ENCODE measurements at regions not wholly inside any gene's neighbourhood (a gene's known extent, or its start where the extent isn't known, plus 50 kb on each side); places are given as distances from the start of the nearest gene placed in this dataset.

GRCh38 chr2:122395687-122396086 is 640.2 kb downstream of the TSN start:
- no peaks in the 10 kb centered on the region for H3K36me3 ChIP-seq
- no peaks in the 10 kb centered on the region for H3K27me3 ChIP-seq (replicated peaks)
- H3K27ac ChIP-seq = no peak overlapping the region
- H3K4me3 ChIP-seq = no peak overlapping the region
- H3K4me1 ChIP-seq (replicated peaks) = no peaks in the 10 kb centered on the region
- DNase-seq (ENCODE audit: low read depth in 1 of 2, low spot score in 2 of 2) = no peak
- no peaks in the 10 kb centered on the region for H3K9me3 ChIP-seq (replicated peaks)

DNA sequence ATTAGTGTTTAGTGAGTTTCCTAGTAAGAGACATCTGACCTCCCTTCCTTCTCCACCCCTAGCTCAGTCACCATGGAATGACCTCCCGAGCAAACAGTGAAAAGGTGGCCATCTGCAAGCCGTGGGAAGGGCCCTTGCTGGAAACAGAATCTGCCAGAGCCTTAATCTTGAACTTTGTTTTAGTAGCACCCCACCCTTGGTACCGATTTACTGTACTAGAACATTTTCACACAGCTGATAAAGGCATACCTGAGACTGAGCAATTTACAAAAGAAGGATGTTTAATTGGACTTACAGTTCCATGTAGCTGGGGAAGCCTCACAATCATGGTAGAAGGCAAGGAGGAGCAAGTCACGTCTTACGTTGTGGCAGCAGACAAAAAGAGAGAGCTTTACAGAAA is 655.8 kb downstream of the TSN start:
- Histone ChIP-seq H3K27ac (no peak overlapping the region), H3K4me1 (replicated peaks) (no peaks in the 10 kb centered on the region), H3K27me3 (replicated peaks) (no peaks in the 10 kb centered on the region), H3K4me3 (no peak overlapping the region), H3K9me3 (replicated peaks) (no peaks in the 10 kb centered on the region), H3K36me3 (no peaks in the 10 kb centered on the region)
- no peak for DNase-seq (ENCODE audit: low read depth in 1 of 2, low spot score in 2 of 2)

DNA sequence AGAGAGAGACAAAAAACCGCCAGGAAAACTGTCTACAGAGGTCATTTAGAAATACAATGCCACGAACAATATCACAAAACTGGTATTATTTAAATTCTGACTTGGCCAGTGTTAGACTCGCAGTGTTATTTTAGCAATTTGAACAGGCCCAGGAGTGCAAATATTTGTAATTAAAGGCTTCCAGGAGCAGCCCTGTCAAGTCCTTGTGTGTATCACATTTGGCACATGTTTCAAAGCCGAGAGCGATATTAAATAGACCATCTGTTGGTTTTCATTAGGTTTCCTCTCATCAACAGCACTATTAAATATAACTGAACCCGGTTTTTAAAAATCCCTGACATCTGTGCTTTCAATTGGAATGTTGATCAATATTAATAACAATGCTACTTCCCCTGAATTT is 656.9 kb downstream of the TSN start:
- Histone ChIP-seq H3K27ac (no peak overlapping the region), H3K4me1 (replicated peaks) (no peaks in the 10 kb centered on the region), H3K4me3 (no peak overlapping the region), H3K36me3 (no peaks in the 10 kb centered on the region), H3K9me3 (replicated peaks) (no peaks in the 10 kb centered on the region), H3K27me3 (replicated peaks) (no peaks in the 10 kb centered on the region)
- no peak for DNase-seq (ENCODE audit: low read depth in 1 of 2, low spot score in 2 of 2)

DNA sequence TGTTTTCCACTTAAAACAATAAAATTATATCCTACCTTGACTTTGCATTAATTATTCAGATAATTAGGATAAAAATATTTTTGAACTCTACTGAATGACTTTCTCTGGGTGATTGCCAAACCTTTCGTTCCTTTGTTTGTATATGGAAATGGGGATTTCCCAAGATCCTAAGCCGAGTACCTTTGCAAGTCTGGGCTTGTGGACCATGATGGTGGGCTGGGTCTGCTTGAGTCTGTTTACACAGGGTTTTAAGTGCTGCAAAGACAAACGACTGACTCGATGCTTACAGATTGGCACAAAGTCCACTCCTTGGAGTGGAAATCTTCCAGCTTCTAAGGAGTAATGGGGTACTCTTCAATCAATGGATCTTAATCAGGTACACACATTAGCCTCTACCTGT is 659.5 kb downstream of the TSN start:
- Histone ChIP-seq H3K4me1 (replicated peaks) (no peaks in the 10 kb centered on the region), H3K9me3 (replicated peaks) (no peaks in the 10 kb centered on the region), H3K4me3 (no peak overlapping the region), H3K27me3 (replicated peaks) (no peaks in the 10 kb centered on the region), H3K27ac (no peak overlapping the region), H3K36me3 (no peaks in the 10 kb centered on the region)
- no peak for DNase-seq (ENCODE audit: low read depth in 1 of 2, low spot score in 2 of 2)

- Histone ChIP-seq H3K9me3 (replicated peaks) (no peaks in the 10 kb centered on the region), H3K36me3 (no peaks in the 10 kb centered on the region), H3K4me1 (replicated peaks) (no peaks in the 10 kb centered on the region), H3K27me3 (replicated peaks) (no peaks in the 10 kb centered on the region), H3K4me3 (no peak overlapping the region), H3K27ac (no peak overlapping the region)
- no peak for DNase-seq (ENCODE audit: low read depth in 1 of 2, low spot score in 2 of 2)
Observed at GRCh38 chr2:122417114-122417513, 661.7 kb downstream of the TSN start.

GRCh38 chr2:122421775-122422174 is 666.3 kb downstream of the TSN start:
- no peaks in the 10 kb centered on the region for H3K36me3 ChIP-seq
- H3K27me3 ChIP-seq (replicated peaks) = no peaks in the 10 kb centered on the region
- H3K9me3 ChIP-seq (replicated peaks) = no peaks in the 10 kb centered on the region
- H3K4me1 ChIP-seq (replicated peaks) = no peaks in the 10 kb centered on the region
- H3K27ac ChIP-seq = no peak overlapping the region
- no peak overlapping the region for H3K4me3 ChIP-seq
- DNase-seq (ENCODE audit: low read depth in 1 of 2, low spot score in 2 of 2) = no peak

DNA sequence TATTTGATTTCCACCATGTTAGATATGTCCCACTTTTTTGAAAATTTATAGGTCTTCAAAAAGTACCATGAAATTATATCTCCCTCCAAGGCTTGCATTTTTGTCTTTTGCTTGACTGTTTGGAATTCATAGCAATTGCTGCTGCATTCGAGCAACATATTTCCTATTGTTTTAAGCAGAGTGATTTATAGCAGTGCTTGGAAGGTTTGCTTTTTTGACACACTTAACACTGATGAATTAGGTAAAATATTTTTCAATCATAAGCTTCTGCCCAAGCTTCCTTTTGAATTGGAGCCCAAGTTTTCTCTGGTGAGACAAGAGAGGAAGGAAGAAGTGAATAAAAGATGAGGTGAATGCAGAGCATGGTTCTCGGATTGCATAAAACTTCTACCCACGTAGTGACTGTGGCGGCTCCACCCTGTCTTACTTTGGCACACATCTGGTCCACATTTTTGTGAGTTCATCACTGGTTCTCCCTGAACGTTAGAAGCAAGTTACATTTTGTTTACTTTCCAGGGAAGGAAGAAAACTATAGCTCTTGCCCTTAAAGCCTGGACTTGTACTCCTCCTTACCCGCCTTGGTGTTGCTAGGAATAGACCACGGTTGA is 667.0 kb downstream of the TSN start:
- H3K27ac ChIP-seq = no peak overlapping the region
- no peak for DNase-seq (ENCODE audit: low read depth in 1 of 2, low spot score in 2 of 2)
- H3K4me1 ChIP-seq (replicated peaks) = no peaks in the 10 kb centered on the region
- no peaks in the 10 kb centered on the region for H3K27me3 ChIP-seq (replicated peaks)
- H3K9me3 ChIP-seq (replicated peaks) = no peaks in the 10 kb centered on the region
- H3K4me3 ChIP-seq = no peak overlapping the region
- no peaks in the 10 kb centered on the region for H3K36me3 ChIP-seq

GRCh38 chr2:122423934-122424333 is 668.5 kb downstream of the TSN start:
- H3K36me3 ChIP-seq = no peaks in the 10 kb centered on the region
- DNase-seq (ENCODE audit: low read depth in 1 of 2, low spot score in 2 of 2) = no peak
- no peaks in the 10 kb centered on the region for H3K27me3 ChIP-seq (replicated peaks)
- no peaks in the 10 kb centered on the region for H3K4me1 ChIP-seq (replicated peaks)
- no peak overlapping the region for H3K27ac ChIP-seq
- no peaks in the 10 kb centered on the region for H3K9me3 ChIP-seq (replicated peaks)
- H3K4me3 ChIP-seq = no peak overlapping the region

DNA sequence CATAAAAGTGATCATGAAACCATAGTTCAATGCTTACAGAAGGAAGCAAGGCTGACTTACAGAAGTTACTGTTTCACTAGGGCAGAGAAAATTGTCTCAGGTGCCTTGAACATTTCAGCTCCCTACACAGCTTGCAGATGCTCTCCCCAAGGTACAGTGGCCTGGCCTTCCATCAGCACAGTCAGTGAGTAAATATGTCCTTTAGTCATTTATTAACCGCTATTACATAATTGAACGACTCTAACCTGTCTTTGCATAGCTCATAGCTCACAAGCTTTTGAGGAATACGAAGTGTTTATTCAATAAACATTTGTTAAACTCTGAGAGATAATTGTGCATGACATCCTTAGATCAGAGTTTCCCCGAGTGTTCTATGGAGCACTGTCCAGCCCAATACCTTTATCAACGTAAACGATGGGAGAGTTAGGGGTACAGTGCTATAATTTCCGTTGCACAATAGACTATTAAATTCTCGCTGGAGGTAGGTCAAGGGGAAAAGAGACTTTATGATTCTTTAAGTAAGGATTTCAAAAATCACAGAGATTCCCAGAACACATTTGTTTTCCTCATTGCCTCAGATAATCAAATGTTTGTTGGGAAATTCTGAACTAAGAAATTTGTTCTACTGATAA is 677.8 kb downstream of the TSN start:
- no peaks in the 10 kb centered on the region for H3K36me3 ChIP-seq
- no peak overlapping the region for H3K4me3 ChIP-seq
- no peaks in the 10 kb centered on the region for H3K4me1 ChIP-seq (replicated peaks)
- no peaks in the 10 kb centered on the region for H3K9me3 ChIP-seq (replicated peaks)
- DNase-seq (ENCODE audit: low read depth in 1 of 2, low spot score in 2 of 2) = no peak
- 0 out of 2 replicates have a peak, but pooled peaks cover 3% of the 10 kb centered on the region for H3K27me3 ChIP-seq (replicated peaks)
- no peak overlapping the region for H3K27ac ChIP-seq

- Histone ChIP-seq H3K27me3 (replicated peaks) (no peaks in the 10 kb centered on the region), H3K4me3 (no peak overlapping the region), H3K27ac (no peak overlapping the region), H3K9me3 (replicated peaks) (no peaks in the 10 kb centered on the region), H3K4me1 (replicated peaks) (no peaks in the 10 kb centered on the region), H3K36me3 (no peaks in the 10 kb centered on the region)
- DNase-seq (ENCODE audit: low read depth in 1 of 2, low spot score in 2 of 2) = no peak
Observed at GRCh38 chr2:122445003-122445402, 689.6 kb downstream of the TSN start.

DNA sequence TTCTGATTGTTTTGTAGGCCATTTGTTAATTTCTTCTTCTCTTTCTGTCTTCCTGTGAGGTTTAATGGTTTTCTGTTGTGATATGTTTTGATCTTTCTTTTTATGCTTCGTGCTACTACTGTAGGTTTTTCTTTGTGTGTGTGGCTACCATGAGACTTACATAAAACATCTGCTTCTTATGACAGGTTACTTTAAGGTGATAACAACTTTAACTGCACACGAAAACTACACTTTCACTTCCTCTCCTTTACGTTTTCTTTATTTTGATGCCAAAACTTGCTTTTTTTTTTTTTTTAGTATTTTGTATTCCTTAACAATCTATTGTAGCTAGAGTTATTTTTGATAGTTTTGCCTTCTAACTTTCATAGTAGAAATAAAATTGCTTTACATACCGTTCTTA is 691.3 kb downstream of the TSN start:
- no peak for DNase-seq (ENCODE audit: low read depth in 1 of 2, low spot score in 2 of 2)
- no peak overlapping the region for H3K27ac ChIP-seq
- H3K9me3 ChIP-seq (replicated peaks) = no peaks in the 10 kb centered on the region
- no peaks in the 10 kb centered on the region for H3K27me3 ChIP-seq (replicated peaks)
- no peaks in the 10 kb centered on the region for H3K4me1 ChIP-seq (replicated peaks)
- no peaks in the 10 kb centered on the region for H3K36me3 ChIP-seq
- H3K4me3 ChIP-seq = no peak overlapping the region

DNA sequence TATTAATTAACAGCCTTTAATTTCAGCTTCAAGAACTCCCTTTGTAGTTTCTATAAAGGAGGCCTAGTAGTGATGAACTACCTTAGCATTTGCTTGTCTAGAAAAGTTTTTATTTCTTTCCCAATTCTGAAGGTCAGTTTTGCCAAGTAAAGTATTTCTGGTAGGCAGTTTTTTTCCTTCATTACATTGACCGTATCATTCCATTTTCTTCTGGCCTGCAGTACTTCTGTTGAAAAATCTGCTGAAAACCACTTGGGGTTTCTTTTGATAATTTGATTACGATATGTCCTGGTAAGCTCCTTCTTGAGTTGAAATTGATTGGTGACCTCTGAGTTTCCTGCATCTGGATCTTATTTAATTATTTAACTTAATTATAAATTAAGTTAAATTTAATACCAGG is 691.8 kb downstream of the TSN start:
- Histone ChIP-seq H3K27me3 (replicated peaks) (no peaks in the 10 kb centered on the region), H3K4me3 (no peak overlapping the region), H3K36me3 (no peaks in the 10 kb centered on the region), H3K9me3 (replicated peaks) (no peaks in the 10 kb centered on the region), H3K4me1 (replicated peaks) (no peaks in the 10 kb centered on the region), H3K27ac (no peak overlapping the region)
- DNase-seq (ENCODE audit: low read depth in 1 of 2, low spot score in 2 of 2) = no peak

DNA sequence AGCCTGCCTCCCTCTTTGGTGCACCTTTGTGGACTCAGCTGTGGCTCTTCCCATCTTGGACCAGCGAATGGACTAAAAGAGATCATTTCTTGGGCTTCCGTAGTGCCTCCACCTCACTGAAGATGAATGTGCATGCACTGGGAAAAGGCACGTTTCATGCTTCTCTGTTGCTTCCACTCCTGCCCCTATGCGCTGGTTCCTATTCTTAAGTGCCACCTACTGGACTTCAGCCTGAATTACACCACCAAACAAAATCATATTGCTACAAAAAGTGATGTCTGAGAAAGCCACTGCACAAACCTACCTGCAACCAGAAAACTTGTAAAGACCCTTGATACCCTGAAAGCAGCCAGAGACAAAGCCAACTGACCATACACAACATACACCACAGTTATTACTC is 695.6 kb downstream of the TSN start:
- Histone ChIP-seq H3K4me3 (no peak overlapping the region), H3K27ac (no peak overlapping the region), H3K36me3 (no peaks in the 10 kb centered on the region), H3K27me3 (replicated peaks) (no peaks in the 10 kb centered on the region), H3K9me3 (replicated peaks) (no peaks in the 10 kb centered on the region), H3K4me1 (replicated peaks) (no peaks in the 10 kb centered on the region)
- DNase-seq (ENCODE audit: low read depth in 1 of 2, low spot score in 2 of 2) = peak in 1 of 2 experiments; percentile 6

- no peak for DNase-seq (ENCODE audit: low read depth in 1 of 2, low spot score in 2 of 2)
- no peaks in the 10 kb centered on the region for H3K36me3 ChIP-seq
- no peak overlapping the region for H3K4me3 ChIP-seq
- no peaks in the 10 kb centered on the region for H3K4me1 ChIP-seq (replicated peaks)
- H3K27ac ChIP-seq = no peak overlapping the region
- no peaks in the 10 kb centered on the region for H3K9me3 ChIP-seq (replicated peaks)
- H3K27me3 ChIP-seq (replicated peaks) = no peaks in the 10 kb centered on the region
Observed at GRCh38 chr2:122451697-122452096, 696.2 kb downstream of the TSN start.

- H3K4me3 ChIP-seq = no peak overlapping the region
- H3K36me3 ChIP-seq = no peaks in the 10 kb centered on the region
- no peak for DNase-seq (ENCODE audit: low read depth in 1 of 2, low spot score in 2 of 2)
- H3K9me3 ChIP-seq (replicated peaks) = no peaks in the 10 kb centered on the region
- H3K27me3 ChIP-seq (replicated peaks) = no peaks in the 10 kb centered on the region
- no peak overlapping the region for H3K27ac ChIP-seq
- no peaks in the 10 kb centered on the region for H3K4me1 ChIP-seq (replicated peaks)
Observed at GRCh38 chr2:122469147-122469546, 713.7 kb downstream of the TSN start.

Measured in SJSA1 (cell line).